WTC11 (cell line): ENCODE measurements at regions not wholly inside any gene's neighbourhood (a gene's known extent, or its start where the extent isn't known, plus 50 kb on each side); places are given as distances from the start of the nearest gene placed in this dataset.

Source experiments
- AFF4 ChIP-seq: sonication (generic); formaldehyde crosslinking; IDR thresholded peaks from 2 replicates; pipeline ENCODE4 v1.8.1; 2023; ENCODE audit warnings: mild to moderate bottlenecking, missing genetic modification reagents, borderline replicate concordance
- CREB1 ChIP-seq: sonication (generic); formaldehyde crosslinking; IDR thresholded peaks from 2 replicates; pipeline ENCODE4 v1.8.0; 2023; ENCODE audit warnings: mild to moderate bottlenecking, missing genetic modification reagents
- CTCF ChIP-seq: fragments of 200-600 bp; IDR thresholded peaks from 2 replicates; pipeline ENCODE4 v1.8.0; 2022; ENCODE audit warnings: antibody characterized with exemption
- E2F4 ChIP-seq: sonication (generic); formaldehyde crosslinking; IDR thresholded peaks from 2 replicates; pipeline ENCODE4 v1.8.1; 2022; ENCODE audit warnings: low read depth, mild to moderate bottlenecking, moderate library complexity, missing genetic modification reagents, borderline replicate concordance
- E2F5 ChIP-seq: sonication (generic); formaldehyde crosslinking; IDR thresholded peaks from 2 replicates; pipeline ENCODE4 v1.8.1; 2022; ENCODE audit warnings: mild to moderate bottlenecking, moderate library complexity, missing genetic modification reagents
- ESRRA ChIP-seq: sonication (generic); formaldehyde crosslinking; IDR thresholded peaks from 2 replicates; pipeline ENCODE4 v1.8.1; 2022; ENCODE audit warnings: mild to moderate bottlenecking, missing genetic modification reagents, borderline replicate concordance
- NFYB ChIP-seq: sonication (generic); formaldehyde crosslinking; conservative IDR thresholded peaks from 2 replicates; pipeline ENCODE4 v1.8.0; 2022; ENCODE audit warnings: low read depth, missing genetic modification reagents
- NR2C2 ChIP-seq: sonication (generic); formaldehyde crosslinking; IDR thresholded peaks from 2 replicates; pipeline ENCODE4 v1.8.0; 2022; ENCODE audit warnings: mild to moderate bottlenecking, missing genetic modification reagents
- NR3C1 ChIP-seq: sonication (generic); formaldehyde crosslinking; conservative IDR thresholded peaks from 2 replicates; pipeline ENCODE4 v1.8.1; 2023; ENCODE audit warnings: low read depth, mild to moderate bottlenecking, missing genetic modification reagents
- SP1 ChIP-seq: sonication (generic); formaldehyde crosslinking; conservative IDR thresholded peaks from 2 replicates; pipeline ENCODE4 v1.8.1; 2022; ENCODE audit warnings: missing genetic modification reagents
- TEAD4 ChIP-seq: sonication (generic); formaldehyde crosslinking; IDR thresholded peaks from 2 replicates; pipeline ENCODE4 v1.8.0; 2022; ENCODE audit warnings: mild to moderate bottlenecking, missing genetic modification reagents
- ZNF121 ChIP-seq: sonication (generic); formaldehyde crosslinking; IDR thresholded peaks from 2 replicates; pipeline ENCODE4 v1.8.0; 2023; ENCODE audit warnings: missing genetic modification reagents

- TF ChIP-seq CTCF (no peak), E2F4 (CRISPR knock-in tag) (no peak), TEAD4 (CRISPR knock-in tag) (no peak), CREB1 (CRISPR knock-in tag) (no peak), NFYB (CRISPR knock-in tag) (no peak), NR2C2 (no peak), ZNF121 (CRISPR knock-in tag) (no peak), E2F5 (no peak), SP1 (CRISPR knock-in tag) (no peak), ESRRA (CRISPR knock-in tag) (no peak), NR3C1 (CRISPR knock-in tag) (no peak), AFF4 (CRISPR knock-in tag) (no peak)
Measured at GRCh38 chr3:159899166-159899565, 89.5 kb upstream of the IL12A start.
